GM12864 (cell line): ENCODE measurements at regions not wholly inside any gene's neighbourhood (a gene's known extent, or its start where the extent isn't known, plus 50 kb on each side); places are given as distances from the start of the nearest gene placed in this dataset.
"Not testable (repeated sequence)": the region's sequence is repeated elsewhere in the genome, so short reads cannot be mapped to it uniquely, and the experiment has no call there.

Experiments used
- DNase-seq: peaks from one replicate; pipeline ENCODE4 v3.0.0-alpha.2; 2011; ENCODE audit warnings: low read depth
- H3K4me3 ChIP-seq: 2 replicates; pipeline ENCODE4 v1.5.1; 2011; ENCODE audit warnings: mild to moderate bottlenecking, low read depth, low read length, control low read depth
- CTCF ChIP-seq: IDR thresholded peaks from 2 replicates; pipeline ENCODE4 v1.5.1; 2011; ENCODE audit warnings: low read depth, mild to moderate bottlenecking, moderate library complexity, low read length, control low read depth, inconsistent platforms; ENCODE audit errors: missing control alignments

- H3K4me3 ChIP-seq: no peak overlapping the region
- DNase-seq: no peak
- no peak for TF ChIP-seq CTCF
These were observed 122.3 kb downstream of the RSL24D1 start for GRCh38 chr15:55074431-55074830.

- not testable (repeated sequence) for H3K4me3 ChIP-seq, DNase-seq
These were observed 132.8 kb downstream of the RSL24D1 start for GRCh38 chr15:55063970-55064369.

GRCh38 chr15:55060836-55061235 is 135.9 kb downstream of the RSL24D1 start:
- no peak for TF ChIP-seq CTCF
- no peak overlapping the region for H3K4me3 ChIP-seq
- DNase-seq: no peak

GRCh38 chr15:55056500-55056899 is 140.2 kb downstream of the RSL24D1 start:
- no peak for DNase-seq
- TF ChIP-seq CTCF: no peak
- no peak overlapping the region for H3K4me3 ChIP-seq

GRCh38 chr15:55044162-55044561 is 152.6 kb downstream of the RSL24D1 start:
- DNase-seq: no peak
- H3K4me3 ChIP-seq: no peak overlapping the region
- TF ChIP-seq CTCF: no peak

GRCh38 chr15:55037071-55037470 is 159.7 kb downstream of the RSL24D1 start:
- no peak for TF ChIP-seq CTCF
- no peak overlapping the region for H3K4me3 ChIP-seq
- DNase-seq: no peak

- no peak for DNase-seq
- no peak overlapping the region for H3K4me3 ChIP-seq
These were observed 161.0 kb downstream of the RSL24D1 start for GRCh38 chr15:55035749-55036148.

More at GRCh38 chr15:55035749-55036148, 161.0 kb downstream of the RSL24D1 start:
- TF ChIP-seq CTCF: no peak
